ENCODE measurements at regions not wholly inside any gene's neighbourhood (a gene's known extent, or its start where the extent isn't known, plus 50 kb on each side); places are given as distances from the start of the nearest gene placed in this dataset.
"Not testable (repeated sequence)": the region's sequence is repeated elsewhere in the genome, so short reads cannot be mapped to it uniquely, and the experiment has no call there.

DNA sequence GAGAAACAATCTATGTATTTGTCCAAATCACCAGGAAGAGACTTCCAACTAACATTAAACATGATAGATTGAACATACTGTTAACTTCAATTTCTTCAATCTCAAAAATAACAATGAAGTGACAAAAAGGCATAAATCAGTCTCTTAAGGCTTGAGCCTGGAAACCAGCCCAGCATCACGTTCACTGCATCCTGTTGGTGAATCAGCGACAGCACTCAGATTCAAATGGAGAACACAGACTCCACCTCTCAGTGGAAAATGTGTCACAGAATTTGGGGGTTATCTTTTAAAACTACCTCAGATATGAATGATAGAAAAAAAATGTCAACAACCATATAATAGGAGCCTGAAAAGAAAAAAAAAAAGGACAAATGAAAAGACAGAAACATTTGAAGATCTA lies 212.0 kb downstream of the MINAR1 start:
- Histone ChIP-seq H3K9ac (ENCODE audit: extremely low read depth, insufficient read length, low read length) (no peak overlapping the region), H4K8ac (replicated peaks; ENCODE audit: insufficient read length, low read depth, low read length) (no peak overlapping the region), H3K4ac (ENCODE audit: low read depth, low read length) (no peak overlapping the region), H3K79me2 (ENCODE audit: insufficient read depth, low read length) (no peaks in the 10 kb centered on the region), H3K79me1 (ENCODE audit: insufficient read depth, low read depth, low read length, poor library complexity, severe bottlenecking) (no peaks in the 10 kb centered on the region), H3K14ac (ENCODE audit: insufficient read depth, low read length) (no peak overlapping the region), H3K56ac (ENCODE audit: insufficient read length, low read depth, low read length) (no peak overlapping the region), H3K23ac (ENCODE audit: insufficient read length, low read depth, low read length) (no peak overlapping the region), H2BK5ac (ENCODE audit: insufficient read length, low read length) (no peak overlapping the region), H3K4me2 (ENCODE audit: insufficient read depth, insufficient read length, low read length) (no peak overlapping the region), H2AK5ac (ENCODE audit: insufficient read length, low read length) (no peak overlapping the region), H2BK15ac (ENCODE audit: low read depth, low read length) (no peak overlapping the region), H2AFZ (ENCODE audit: low read length) (no peak overlapping the region), H3T11ph (ENCODE audit: low read length) (no peak overlapping the region), H3K23me2 (ENCODE audit: insufficient read length, low read depth, low read length, poor library complexity, severe bottlenecking) (no peaks in the 10 kb centered on the region), H3K9me3 (ENCODE audit: control insufficient read depth, low read depth, low read length) (no peaks in the 10 kb centered on the region), H4K5ac (ENCODE audit: insufficient read length, low read depth, low read length) (no peak overlapping the region), H4K20me1 (ENCODE audit: control insufficient read depth, insufficient read depth, insufficient read length) (no peaks in the 10 kb centered on the region), H2BK20ac (ENCODE audit: low read depth, low read length, poor library complexity, severe bottlenecking) (no peak overlapping the region), H3K18ac (ENCODE audit: insufficient read length, low read depth, low read length) (no peak overlapping the region), H3K27me3 (ENCODE audit: insufficient read depth, low read length) (no peaks in the 10 kb centered on the region), H4K91ac (ENCODE audit: insufficient read length, low read depth, low read length) (no peak overlapping the region), H2BK12ac (ENCODE audit: insufficient read length, low read depth, low read length) (no peak overlapping the region), H3K27ac (ENCODE audit: insufficient read length, low read depth, low read length) (no peak overlapping the region), H2BK120ac (ENCODE audit: low read depth, low read length, poor library complexity, severe bottlenecking) (no peak overlapping the region), H3K4me1 (ENCODE audit: insufficient read depth, low read length) (no peaks in the 10 kb centered on the region)
- no peak for DNase-seq
- no peaks in the 10 kb centered on the region; a peak in 1 of 4 replicates for H3K4me1 Mint-ChIP-seq
- no peaks in the 10 kb centered on the region for H3K36me3 Mint-ChIP-seq (ENCODE audit: insufficient read depth in 1 of 3, low read depth in 3 of 3)
- peaks cover 2% of the 10 kb centered on the region; the same call in 1 of the 2 replicates for H3K27me3 Mint-ChIP-seq (ENCODE audit: low read depth)
- H3K27ac Mint-ChIP-seq = no peak overlapping the region
- peaks cover 0 to 4% of the 10 kb centered on the region in 2 experiments; a peak in 1 of 5 replicates for H3K9me3 Mint-ChIP-seq
- H3K4me3 Mint-ChIP-seq = no peak overlapping the region
- TF ChIP-seq, protein P1, sequence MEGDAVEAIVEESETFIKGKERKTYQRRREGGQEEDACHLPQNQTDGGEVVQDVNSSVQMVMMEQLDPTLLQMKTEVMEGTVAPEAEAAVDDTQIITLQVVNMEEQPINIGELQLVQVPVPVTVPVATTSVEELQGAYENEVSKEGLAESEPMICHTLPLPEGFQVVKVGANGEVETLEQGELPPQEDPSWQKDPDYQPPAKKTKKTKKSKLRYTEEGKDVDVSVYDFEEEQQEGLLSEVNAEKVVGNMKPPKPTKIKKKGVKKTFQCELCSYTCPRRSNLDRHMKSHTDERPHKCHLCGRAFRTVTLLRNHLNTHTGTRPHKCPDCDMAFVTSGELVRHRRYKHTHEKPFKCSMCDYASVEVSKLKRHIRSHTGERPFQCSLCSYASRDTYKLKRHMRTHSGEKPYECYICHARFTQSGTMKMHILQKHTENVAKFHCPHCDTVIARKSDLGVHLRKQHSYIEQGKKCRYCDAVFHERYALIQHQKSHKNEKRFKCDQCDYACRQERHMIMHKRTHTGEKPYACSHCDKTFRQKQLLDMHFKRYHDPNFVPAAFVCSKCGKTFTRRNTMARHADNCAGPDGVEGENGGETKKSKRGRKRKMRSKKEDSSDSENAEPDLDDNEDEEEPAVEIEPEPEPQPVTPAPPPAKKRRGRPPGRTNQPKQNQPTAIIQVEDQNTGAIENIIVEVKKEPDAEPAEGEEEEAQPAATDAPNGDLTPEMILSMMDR (conservative IDR thresholded peaks at IDR 0.05) = no peak
- WGBS (ENCODE audit: extremely low coverage, insufficient read length, low lambda C conversion rate) = no CpG with 5 or more reads among the region's 2 CpGs

DNA sequence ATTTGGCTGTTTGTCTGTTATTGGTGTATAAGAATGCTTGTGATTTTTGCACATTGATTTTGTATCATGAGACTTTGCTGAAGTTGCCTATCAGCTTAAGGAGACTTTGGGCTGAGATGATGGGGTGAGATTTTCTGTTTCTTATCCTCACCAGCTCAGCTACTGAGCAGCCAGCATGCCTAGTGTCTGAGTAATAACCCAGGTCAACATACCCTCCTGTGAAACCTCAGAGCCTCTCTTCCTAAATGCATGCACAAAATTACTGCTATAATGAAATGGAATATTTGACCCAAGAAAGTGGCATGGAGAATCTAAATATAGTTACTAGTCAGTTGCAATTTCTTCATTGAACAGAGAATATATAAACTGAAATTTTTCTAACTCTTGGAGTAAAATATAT lies 220.8 kb downstream of the MINAR1 start:
- H4K91ac ChIP-seq (ENCODE audit: insufficient read length, low read depth, low read length); H3T11ph ChIP-seq (ENCODE audit: low read length); H4K5ac ChIP-seq (ENCODE audit: insufficient read length, low read depth, low read length); H2BK120ac ChIP-seq (ENCODE audit: low read depth, low read length, poor library complexity, severe bottlenecking); H3K79me2 ChIP-seq (ENCODE audit: insufficient read depth, low read length); H3K14ac ChIP-seq (ENCODE audit: insufficient read depth, low read length); H3K4ac ChIP-seq (ENCODE audit: low read depth, low read length); H3K56ac ChIP-seq (ENCODE audit: insufficient read length, low read depth, low read length); H4K20me1 ChIP-seq (ENCODE audit: control insufficient read depth, insufficient read depth, insufficient read length); H3K36me3 Mint-ChIP-seq (ENCODE audit: insufficient read depth in 1 of 3, low read depth in 3 of 3); H3K4me3 Mint-ChIP-seq; H3K27ac Mint-ChIP-seq; H3K27me3 ChIP-seq (ENCODE audit: insufficient read depth, low read length); H3K18ac ChIP-seq (ENCODE audit: insufficient read length, low read depth, low read length); H4K8ac ChIP-seq (replicated peaks; ENCODE audit: insufficient read length, low read depth, low read length); H2AK5ac ChIP-seq (ENCODE audit: insufficient read length, low read length); H3K9me3 Mint-ChIP-seq; DNase-seq; H3K27me3 Mint-ChIP-seq (ENCODE audit: low read depth); H3K4me1 Mint-ChIP-seq; H3K23ac ChIP-seq (ENCODE audit: insufficient read length, low read depth, low read length); H2BK5ac ChIP-seq (ENCODE audit: insufficient read length, low read length); H3K4me1 ChIP-seq (ENCODE audit: insufficient read depth, low read length); H3K79me1 ChIP-seq (ENCODE audit: insufficient read depth, low read depth, low read length, poor library complexity, severe bottlenecking); H2BK20ac ChIP-seq (ENCODE audit: low read depth, low read length, poor library complexity, severe bottlenecking); H3K4me2 ChIP-seq (ENCODE audit: insufficient read depth, insufficient read length, low read length); H2BK12ac ChIP-seq (ENCODE audit: insufficient read length, low read depth, low read length); H3K27ac ChIP-seq (ENCODE audit: insufficient read length, low read depth, low read length); H2AFZ ChIP-seq (ENCODE audit: low read length); H2BK15ac ChIP-seq (ENCODE audit: low read depth, low read length); H3K9ac ChIP-seq (ENCODE audit: extremely low read depth, insufficient read length, low read length); H3K9me3 ChIP-seq (ENCODE audit: control insufficient read depth, low read depth, low read length); H3K23me2 ChIP-seq (ENCODE audit: insufficient read length, low read depth, low read length, poor library complexity, severe bottlenecking): not testable (repeated sequence)
